Endodermal cell (in vitro differentiated cells): ENCODE measurements at regions not wholly inside any gene's neighbourhood (a gene's known extent, or its start where the extent isn't known, plus 50 kb on each side); places are given as distances from the start of the nearest gene placed in this dataset.
A peak's percentile ranks its signal among the peaks of the same experiment; 100 is the strongest.

Experiments used
- DNase-seq: peaks from one replicate; pipeline ENCODE4 v3.0.0-alpha.2; 2017
- H3K27ac ChIP-seq: 2 replicates; pipeline ENCODE4 v1.5.1; 2013; ENCODE audit warnings: mild to moderate bottlenecking, low read depth, low read length, moderate library complexity
- H3K27me3 ChIP-seq: 2 replicates; pipeline ENCODE4 v1.6.1; 2013; ENCODE audit warnings: mild to moderate bottlenecking, low read length, moderate library complexity; ENCODE audit not compliant: insufficient read depth, control insufficient read depth, poor library complexity, severe bottlenecking
- H3K36me3 ChIP-seq: 2 replicates; pipeline ENCODE4 v1.7.0; 2013; ENCODE audit warnings: mild to moderate bottlenecking, low read length, moderate library complexity; ENCODE audit not compliant: control insufficient read depth, insufficient read depth
- H3K4me1 ChIP-seq: one replicate; pipeline ENCODE4 v1.7.0; 2013; ENCODE audit warnings: low read length; ENCODE audit not compliant: control insufficient read depth, insufficient read depth
- H3K4me3 ChIP-seq: 2 replicates; pipeline ENCODE4 v1.5.1; 2013; ENCODE audit warnings: mild to moderate bottlenecking, low read length, moderate library complexity
- H3K9ac ChIP-seq: 2 replicates; pipeline ENCODE4 v1.6.1; 2013; ENCODE audit warnings: mild to moderate bottlenecking, low read length, moderate library complexity; ENCODE audit not compliant: poor library complexity, severe bottlenecking; ENCODE audit errors: extremely low read depth
- H3K9me3 ChIP-seq: 2 replicates; pipeline ENCODE4 v1.6.1; 2013; ENCODE audit warnings: mild to moderate bottlenecking, low read length, moderate library complexity; ENCODE audit not compliant: control insufficient read depth
- H3K27ac Mint-ChIP-seq: 2 replicates; pipeline ENCODE4 v1.8.0; 2020; ENCODE audit warnings: mixed read lengths
- H3K27me3 Mint-ChIP-seq: 2 replicates; pipeline ENCODE4 v1.8.0; 2021; ENCODE audit warnings: mild to moderate bottlenecking, mixed read lengths; ENCODE audit not compliant: insufficient read depth
- H3K36me3 Mint-ChIP-seq: 2 replicates; pipeline ENCODE4 v1.8.0; 2020; ENCODE audit warnings: low read depth, mixed read lengths
- H3K4me1 Mint-ChIP-seq: 2 replicates; pipeline ENCODE4 v1.8.0; 2020; ENCODE audit warnings: mixed read lengths
- H3K4me3 Mint-ChIP-seq: 2 replicates; pipeline ENCODE4 v1.8.0; 2020; ENCODE audit warnings: mild to moderate bottlenecking, moderate library complexity, mixed read lengths
- H3K9me3 Mint-ChIP-seq: 2 replicates; pipeline ENCODE4 v1.8.0; 2020; ENCODE audit warnings: mild to moderate bottlenecking, mixed read lengths
- WGBS, 2 experiments: methylation state at CpG; one replicate each; pipeline versions ENCODE4 v1.1.5 to v1.1.7; 2013; ENCODE audit warnings: missing lambda C conversion rate in 2 of 2, mixed read lengths in 1 of 2; ENCODE audit not compliant: insufficient coverage in 1 of 2, insufficient read length in 1 of 2; 5-methylcytosine and 5-hydroxymethylcytosine counted together
- TF ChIP-seq, protein P1 (sequence below): fragments of 200-600 bp; sonication (generic); conservative IDR thresholded peaks from 2 replicates; pipeline ENCODE4 v1.5.0; 2021; ENCODE audit warnings: antibody characterized with exemption, mild to moderate bottlenecking

DNA sequence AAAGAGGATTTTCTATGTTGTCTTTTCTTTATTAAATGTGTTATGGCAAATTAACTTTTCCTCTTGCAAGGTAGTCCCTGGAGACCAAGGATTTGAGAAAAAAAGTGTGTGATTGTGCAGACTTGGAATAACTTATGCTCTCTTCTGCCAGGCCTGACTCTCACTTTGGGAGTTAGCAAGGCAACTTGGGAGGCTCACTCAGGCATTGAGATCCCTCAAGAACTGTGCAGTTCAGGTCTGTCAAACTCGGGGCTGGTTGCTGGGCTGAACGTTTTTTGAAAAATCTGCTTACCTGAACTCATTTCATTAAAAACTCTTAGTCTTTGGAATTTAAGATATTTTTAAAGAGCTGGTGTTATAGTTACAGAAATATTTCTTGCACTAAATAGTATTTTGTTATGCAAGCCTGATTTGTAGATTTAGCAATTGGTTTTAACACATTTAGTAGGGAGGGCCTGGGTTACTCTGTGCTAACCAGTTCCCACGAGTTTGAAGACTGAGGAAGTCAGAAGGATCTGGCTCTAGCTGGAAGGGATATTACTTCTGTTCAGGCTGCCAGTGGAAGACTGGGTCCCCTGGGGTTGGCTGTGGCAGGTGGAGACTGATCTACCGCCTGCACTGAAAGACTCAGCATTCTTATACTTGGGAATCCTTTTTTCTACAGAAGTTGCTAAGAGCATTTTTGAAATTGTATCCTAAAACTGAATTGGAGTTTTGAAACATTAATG, 150.4 kb upstream of the PCSK5 start:
- Mint-ChIP-seq H3K4me1 (no peaks in the 10 kb centered on the region), H3K9me3 (no peaks in the 10 kb centered on the region), H3K27me3 (no peaks in the 10 kb centered on the region), H3K27ac (no peak overlapping the region), H3K36me3 (no peaks in the 10 kb centered on the region), H3K4me3 (no peak overlapping the region)
- TF ChIP-seq, protein P1, sequence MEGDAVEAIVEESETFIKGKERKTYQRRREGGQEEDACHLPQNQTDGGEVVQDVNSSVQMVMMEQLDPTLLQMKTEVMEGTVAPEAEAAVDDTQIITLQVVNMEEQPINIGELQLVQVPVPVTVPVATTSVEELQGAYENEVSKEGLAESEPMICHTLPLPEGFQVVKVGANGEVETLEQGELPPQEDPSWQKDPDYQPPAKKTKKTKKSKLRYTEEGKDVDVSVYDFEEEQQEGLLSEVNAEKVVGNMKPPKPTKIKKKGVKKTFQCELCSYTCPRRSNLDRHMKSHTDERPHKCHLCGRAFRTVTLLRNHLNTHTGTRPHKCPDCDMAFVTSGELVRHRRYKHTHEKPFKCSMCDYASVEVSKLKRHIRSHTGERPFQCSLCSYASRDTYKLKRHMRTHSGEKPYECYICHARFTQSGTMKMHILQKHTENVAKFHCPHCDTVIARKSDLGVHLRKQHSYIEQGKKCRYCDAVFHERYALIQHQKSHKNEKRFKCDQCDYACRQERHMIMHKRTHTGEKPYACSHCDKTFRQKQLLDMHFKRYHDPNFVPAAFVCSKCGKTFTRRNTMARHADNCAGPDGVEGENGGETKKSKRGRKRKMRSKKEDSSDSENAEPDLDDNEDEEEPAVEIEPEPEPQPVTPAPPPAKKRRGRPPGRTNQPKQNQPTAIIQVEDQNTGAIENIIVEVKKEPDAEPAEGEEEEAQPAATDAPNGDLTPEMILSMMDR, result no peak
- H3K27ac ChIP-seq, result peak overlapping the region; percentile 55
- WGBS, 2 experiments, result 76 to 100% methylated on average over 1 to 4 of the region's 4 CpGs
- H3K27me3 ChIP-seq, result no peaks in the 10 kb centered on the region
- no peak overlapping the region for H3K9ac ChIP-seq
- no peaks in the 10 kb centered on the region for H3K4me1 ChIP-seq
- no peaks in the 10 kb centered on the region for H3K36me3 ChIP-seq
- no peak for DNase-seq
- H3K4me3 ChIP-seq, result no peak overlapping the region
- no peaks in the 10 kb centered on the region for H3K9me3 ChIP-seq

DNA sequence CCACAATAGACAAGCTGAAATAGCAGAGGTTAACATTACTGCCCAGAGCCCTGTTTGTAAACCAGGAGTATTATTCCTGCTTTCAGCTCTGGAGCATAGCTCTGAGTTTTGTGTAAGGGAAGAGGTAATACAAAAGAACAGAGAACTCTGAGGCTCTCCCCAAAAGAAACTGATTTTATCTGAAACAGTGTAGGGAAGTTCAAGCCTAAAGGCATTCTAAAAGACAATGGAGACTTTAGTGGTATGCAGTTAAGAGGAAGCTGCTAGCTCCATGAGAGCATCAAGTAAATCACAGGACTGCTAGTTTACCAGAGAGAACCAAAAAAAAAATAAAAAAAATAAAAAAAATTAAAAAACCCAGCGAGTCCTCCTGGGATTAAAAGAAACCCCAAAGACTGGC, 146.6 kb upstream of the PCSK5 start:
- TF ChIP-seq, protein P1, result no peak
- H3K27me3 Mint-ChIP-seq, result no peaks in the 10 kb centered on the region

DNA sequence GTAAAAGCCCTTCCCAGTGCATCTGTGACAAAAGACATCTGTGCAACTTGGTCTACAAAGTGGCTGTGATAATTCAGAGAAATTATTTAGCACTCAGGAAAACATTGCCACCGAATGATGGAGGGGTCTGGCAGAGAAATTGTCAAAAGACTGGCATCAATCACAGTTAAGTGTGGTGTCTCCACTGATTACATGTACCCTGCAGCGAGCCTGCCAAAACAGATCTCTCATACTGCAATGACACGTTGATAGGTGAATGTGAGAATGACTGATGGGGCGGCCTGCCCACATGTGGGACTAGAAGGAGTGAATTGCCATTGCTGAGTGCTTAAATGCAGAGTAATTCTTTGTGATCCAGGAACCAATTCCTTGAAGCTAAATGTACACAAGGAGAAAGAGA, 136.4 kb upstream of the PCSK5 start:
- peaks cover 7% of the 10 kb centered on the region for H3K9me3 Mint-ChIP-seq
- Histone ChIP-seq H3K27ac (no peak overlapping the region), H3K9me3 (no peaks in the 10 kb centered on the region), H3K4me1 (no peaks in the 10 kb centered on the region), H3K9ac (no peak overlapping the region), H3K27me3 (no peaks in the 10 kb centered on the region), H3K36me3 (no peaks in the 10 kb centered on the region), H3K4me3 (no peak overlapping the region)
- WGBS, 2 experiments, result 81 to 90% methylated on average over 4 of the region's 4 CpGs
- TF ChIP-seq, protein P1, result no peak
- H3K27ac Mint-ChIP-seq, result no peak overlapping the region
- DNase-seq, result no peak
- no peaks in the 10 kb centered on the region for H3K4me1 Mint-ChIP-seq
- H3K4me3 Mint-ChIP-seq, result no peak overlapping the region
- H3K27me3 Mint-ChIP-seq, result no peaks in the 10 kb centered on the region
- H3K36me3 Mint-ChIP-seq, result no peaks in the 10 kb centered on the region

More for the DNA sequence above, 146.6 kb upstream of the PCSK5 start:
- Mint-ChIP-seq H3K36me3 (no peaks in the 10 kb centered on the region), H3K9me3 (no peaks in the 10 kb centered on the region), H3K27ac (no peak overlapping the region), H3K4me3 (no peak overlapping the region), H3K4me1 (no peaks in the 10 kb centered on the region)
- H3K36me3 ChIP-seq, result no peaks in the 10 kb centered on the region
- no peaks in the 10 kb centered on the region for H3K27me3 ChIP-seq
- H3K9ac ChIP-seq, result no peak overlapping the region
- WGBS, 2 experiments, result 83 to 84% methylated on average over 1 of the region's 1 CpG
- H3K27ac ChIP-seq, result no peak overlapping the region
- no peak for DNase-seq
- H3K9me3 ChIP-seq, result no peaks in the 10 kb centered on the region
- H3K4me1 ChIP-seq, result no peaks in the 10 kb centered on the region
- no peak overlapping the region for H3K4me3 ChIP-seq
